SK-N-MC (cell line): ENCODE measurements at regions not wholly inside any gene's neighbourhood (a gene's known extent, or its start where the extent isn't known, plus 50 kb on each side); places are given as distances from the start of the nearest gene placed in this dataset.

ENCODE experiments used
- DNase-seq: peaks from one replicate; pipeline ENCODE4 v3.0.0-alpha.2; 2011; ENCODE audit warnings: low read depth, low spot score
- H3K27ac ChIP-seq: fragments of 200-600 bp; sonication (generic); 2 replicates; pipeline ENCODE4 v1.5.1; 2016; ENCODE audit warnings: mixed run types
- H3K36me3 ChIP-seq: fragments of 200-600 bp; sonication (generic); 2 replicates; pipeline ENCODE4 v1.6.1; 2017; ENCODE audit warnings: antibody characterized with exemption, low read length, mixed read lengths; ENCODE audit not compliant: insufficient read depth
- H3K4me3 ChIP-seq: fragments of 200-600 bp; sonication (generic); 2 replicates; pipeline ENCODE4 v1.5.1; 2016
- H3K9ac ChIP-seq: fragments of 200-600 bp; sonication (generic); 2 replicates; pipeline ENCODE4 v1.8.0; 2017; ENCODE audit warnings: mixed run types, mixed read lengths; ENCODE audit not compliant: insufficient read length
- H3K9me3 ChIP-seq: fragments of 200-600 bp; sonication (generic); 2 replicates; pipeline ENCODE4 v1.6.1; 2017; ENCODE audit warnings: low read depth, mild to moderate bottlenecking, antibody characterized with exemption, low read length, moderate library complexity, mixed read lengths
- EZH2 ChIP-seq: fragments of 200-600 bp; sonication (generic); IDR thresholded peaks from one replicate; pipeline ENCODE4 v1.6.1; 2017; ENCODE audit warnings: antibody characterized with exemption
- FOXP2 ChIP-seq: optimal IDR thresholded peaks from 2 replicates; pipeline ENCODE3; 2011; ENCODE audit warnings: mild to moderate bottlenecking, moderate library complexity; ENCODE audit not compliant: insufficient read depth; ENCODE audit errors: extremely low read length, control extremely low read depth
- POLR2AphosphoS5 ChIP-seq: IDR thresholded peaks from 2 replicates; pipeline ENCODE4 v1.6.1; 2012; ENCODE audit warnings: mild to moderate bottlenecking, low read depth, low read length, borderline replicate concordance

- TF ChIP-seq FOXP2: no peak
- TF ChIP-seq EZH2: no peak
- no peak for TF ChIP-seq POLR2AphosphoS5
- no peak for DNase-seq
- Histone ChIP-seq H3K27ac (no peak overlapping the region), H3K9ac (no peak overlapping the region), H3K4me3 (no peak overlapping the region), H3K9me3 (no peaks in the 10 kb centered on the region), H3K36me3 (peaks cover 5% of the 10 kb centered on the region; the same call in 1 of the 2 replicates)
These were observed 167.3 kb upstream of the ZNF267 start for GRCh38 chr16:31706318-31706717.

DNA sequence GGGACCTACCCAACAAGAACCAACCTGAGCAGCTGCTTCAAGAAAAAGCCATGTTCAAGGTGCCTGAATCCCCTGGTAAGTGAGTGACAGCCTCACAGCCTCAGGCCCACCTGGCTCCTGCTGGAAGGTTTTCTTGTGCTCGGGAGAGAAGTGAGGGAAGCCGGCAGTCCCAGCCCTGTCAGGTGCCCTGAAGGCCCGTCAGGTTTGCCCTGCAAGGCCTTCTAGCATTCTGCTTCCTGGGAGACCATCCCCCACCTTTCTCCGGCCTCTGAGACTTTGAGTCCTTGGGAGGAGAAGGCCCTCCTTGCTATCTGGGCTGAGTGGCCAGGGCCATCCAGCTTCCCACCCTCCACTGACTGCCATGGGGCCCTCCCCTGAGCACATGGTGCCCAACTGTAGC is 166.7 kb upstream of the ZNF267 start:
- Histone ChIP-seq H3K36me3 (peaks cover 5% of the 10 kb centered on the region; the same call in 1 of the 2 replicates), H3K9me3 (no peaks in the 10 kb centered on the region), H3K27ac (no peak overlapping the region), H3K9ac (no peak overlapping the region), H3K4me3 (no peak overlapping the region)
- DNase-seq: no peak
- TF ChIP-seq EZH2: no peak
- TF ChIP-seq POLR2AphosphoS5: no peak
- no peak for TF ChIP-seq FOXP2

- Histone ChIP-seq H3K9ac (no peak overlapping the region), H3K27ac (no peak overlapping the region), H3K9me3 (no peaks in the 10 kb centered on the region), H3K4me3 (no peak overlapping the region), H3K36me3 (peaks cover 5% of the 10 kb centered on the region; the same call in 1 of the 2 replicates)
- no peak for DNase-seq
- TF ChIP-seq POLR2AphosphoS5: no peak
- no peak for TF ChIP-seq FOXP2
These were observed 165.8 kb upstream of the ZNF267 start for GRCh38 chr16:31707743-31708335.

- no peak for DNase-seq
- Histone ChIP-seq H3K9me3 (no peaks in the 10 kb centered on the region), H3K27ac (no peak overlapping the region), H3K4me3 (no peak overlapping the region), H3K9ac (no peak overlapping the region), H3K36me3 (peaks cover 5% of the 10 kb centered on the region; the same call in 1 of the 2 replicates)
- TF ChIP-seq EZH2 (no peak), FOXP2 (no peak)
These were observed 165.3 kb upstream of the ZNF267 start for GRCh38 chr16:31708348-31708747.

GRCh38 chr16:31709181-31709580 is 164.4 kb upstream of the ZNF267 start:
- TF ChIP-seq POLR2AphosphoS5 (no peak), FOXP2 (no peak), EZH2 (no peak)
- no peaks in the 10 kb centered on the region for H3K9me3 ChIP-seq
- no peak overlapping the region for H3K4me3 ChIP-seq
- H3K9ac ChIP-seq: no peak overlapping the region
- DNase-seq: no peak
- peaks cover 3% of the 10 kb centered on the region; the same call in 1 of the 2 replicates for H3K36me3 ChIP-seq
- H3K27ac ChIP-seq: no peak overlapping the region

GRCh38 chr16:31710134-31710533 is 163.5 kb upstream of the ZNF267 start:
- Histone ChIP-seq H3K9ac (no peak overlapping the region), H3K9me3 (no peaks in the 10 kb centered on the region), H3K27ac (no peak overlapping the region), H3K36me3 (no peaks in the 10 kb centered on the region; the same call in 1 of the 2 replicates), H3K4me3 (no peak overlapping the region)
- DNase-seq: no peak
- no peak for TF ChIP-seq EZH2
- TF ChIP-seq FOXP2: no peak
- no peak for TF ChIP-seq POLR2AphosphoS5

DNA sequence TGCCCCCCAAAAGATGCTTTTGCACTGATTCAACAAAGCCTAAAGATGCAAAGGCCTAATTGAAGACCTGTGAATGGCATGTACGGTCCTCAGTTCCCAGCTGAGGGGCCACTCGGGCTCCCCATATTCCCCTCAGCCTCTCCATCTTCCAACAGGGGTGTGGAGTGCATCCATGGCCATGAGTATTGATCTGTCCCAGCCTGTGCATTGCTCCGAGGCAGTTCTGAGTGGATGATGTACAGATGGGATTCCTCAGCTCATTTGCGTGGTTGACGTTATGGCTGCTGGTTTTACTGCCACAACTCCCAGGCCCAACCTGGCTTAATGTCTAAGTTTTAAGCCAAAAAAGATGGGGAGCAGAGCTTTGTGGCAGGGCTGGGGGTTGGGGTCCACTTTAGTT is 162.7 kb upstream of the ZNF267 start:
- no peak overlapping the region for H3K27ac ChIP-seq
- H3K9me3 ChIP-seq: no peaks in the 10 kb centered on the region
- H3K36me3 ChIP-seq: peaks cover 4% of the 10 kb centered on the region; the same call in 1 of the 2 replicates
- no peak for TF ChIP-seq EZH2
- no peak for TF ChIP-seq FOXP2
- no peak for TF ChIP-seq POLR2AphosphoS5
- H3K4me3 ChIP-seq: no peak overlapping the region
- DNase-seq: no peak
- H3K9ac ChIP-seq: no peak overlapping the region

DNA sequence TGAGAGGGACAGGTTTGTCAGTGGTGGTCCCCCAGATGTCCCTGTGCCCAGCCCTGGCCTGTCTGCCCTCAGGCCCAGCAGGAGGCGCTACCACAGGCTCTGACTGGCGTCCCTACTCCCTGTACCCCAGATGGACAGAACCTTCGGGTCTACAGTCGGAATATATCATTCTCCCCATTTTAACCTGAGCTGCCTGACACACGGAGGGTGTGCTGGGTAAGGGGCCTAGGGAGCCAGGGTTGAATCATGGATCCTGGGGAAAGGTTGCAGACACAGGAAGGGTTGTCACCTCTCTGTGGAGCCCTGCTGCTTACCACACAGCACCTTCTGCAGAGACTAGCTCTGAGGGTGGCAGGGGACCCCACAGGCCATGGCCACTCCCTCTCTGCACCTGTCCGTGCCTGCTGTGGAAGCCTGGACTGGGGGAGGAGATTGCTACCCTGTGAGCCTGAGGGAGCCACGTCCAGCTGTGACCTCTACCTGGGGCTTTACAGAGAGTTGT is 162.2 kb upstream of the ZNF267 start:
- DNase-seq: no peak
- H3K27ac ChIP-seq: no peak overlapping the region
- no peak for TF ChIP-seq EZH2
- TF ChIP-seq FOXP2: no peak
- TF ChIP-seq POLR2AphosphoS5: no peak
- no peaks in the 10 kb centered on the region for H3K9me3 ChIP-seq
- peaks cover 4% of the 10 kb centered on the region; the same call in 1 of the 2 replicates for H3K36me3 ChIP-seq
- no peak overlapping the region for H3K4me3 ChIP-seq
- no peak overlapping the region for H3K9ac ChIP-seq
